HepG2 (cell line): ENCODE measurements at regions not wholly inside any gene's neighbourhood (a gene's known extent, or its start where the extent isn't known, plus 50 kb on each side); places are given as distances from the start of the nearest gene placed in this dataset.

Experiments
- CTCF ChIP-seq: sonication (generic); formaldehyde crosslinking; IDR thresholded peaks from 2 replicates; pipeline ENCODE4 v1.5.0; 2020; ENCODE audit warnings: mild to moderate bottlenecking, missing genetic modification reagents, moderate library complexity
- NFE2L2 ChIP-seq: fragments of 150-350 bp; IDR thresholded peaks from 2 replicates; pipeline ENCODE4 v1.6.1; 2014; ENCODE audit warnings: low read length
- PHF20 ChIP-seq: sonication (generic); formaldehyde crosslinking; IDR thresholded peaks from 2 replicates; pipeline ENCODE4 v1.5.0; 2020; ENCODE audit warnings: mild to moderate bottlenecking, missing genetic modification reagents
- SIN3A ChIP-seq: IDR thresholded peaks from 2 replicates; pipeline ENCODE4 v1.6.1; 2011; ENCODE audit warnings: low read depth, mild to moderate bottlenecking, control low read depth, low read length, borderline replicate concordance
- TBX2 ChIP-seq: sonication (generic); formaldehyde crosslinking; IDR thresholded peaks from 2 replicates; pipeline ENCODE4 v1.5.0; 2020; ENCODE audit warnings: missing genetic modification reagents, mild to moderate bottlenecking, borderline replicate concordance
- ZNF225 ChIP-seq: sonication (generic); formaldehyde crosslinking; IDR thresholded peaks from 2 replicates; pipeline ENCODE4 v1.4.0; 2020; ENCODE audit warnings: mild to moderate bottlenecking, missing genetic modification reagents
- ZNF614 ChIP-seq: IDR thresholded peaks from 2 replicates; pipeline ENCODE4 v1.6.1; 2018; ENCODE audit warnings: missing biosample characterization, missing genetic modification reagents, inconsistent platforms, borderline replicate concordance
- ZNF629 ChIP-seq: sonication (generic); formaldehyde crosslinking; conservative IDR thresholded peaks from 2 replicates; pipeline ENCODE4 v1.5.0; 2020; ENCODE audit warnings: missing genetic modification reagents
- ZNF878 ChIP-seq: sonication (generic); formaldehyde crosslinking; IDR thresholded peaks from 2 replicates; pipeline ENCODE4 v1.8.1; 2023; ENCODE audit warnings: mild to moderate bottlenecking, missing genetic modification reagents, moderate library complexity
- ZSCAN30 ChIP-seq: sonication (generic); formaldehyde crosslinking; IDR thresholded peaks from 2 replicates; pipeline ENCODE4 v1.5.0; 2020; ENCODE audit warnings: mild to moderate bottlenecking, missing genetic modification reagents

- no peak for TF ChIP-seq CTCF (CRISPR knock-in tag)
- TF ChIP-seq SIN3A: no peak
- no peak for TF ChIP-seq ZNF225 (CRISPR knock-in tag)
- no peak for TF ChIP-seq ZNF614 (CRISPR knock-in tag)
- no peak for TF ChIP-seq ZNF629 (CRISPR knock-in tag)
- TF ChIP-seq ZSCAN30 (CRISPR knock-in tag): no peak
- no peak for TF ChIP-seq ZNF878 (CRISPR knock-in tag)
- TF ChIP-seq NFE2L2: no peak
- no peak for TF ChIP-seq TBX2 (CRISPR knock-in tag)
- no peak for TF ChIP-seq PHF20 (CRISPR knock-in tag)
Measured at GRCh38 chr2:14930441-14930840, 297.9 kb downstream of the LRATD1 start.
